Ovary (tissue), 3 donors: ENCODE measurements at regions not wholly inside any gene's neighbourhood (a gene's known extent, or its start where the extent isn't known, plus 50 kb on each side); places are given as distances from the start of the nearest gene placed in this dataset.

Experiments
- CTCF ChIP-seq, 3 donors: fragments of 450-650 bp in 2 of 3; fragments of 200-600 bp in 1 of 3; IDR thresholded peaks; one replicate each; pipeline versions ENCODE4 v1.5.1 to v1.8.0; 2016 to 2022; ENCODE audit warnings: antibody characterized with exemption in 3 of 3, mild to moderate bottlenecking in 1 of 3
- POLR2A ChIP-seq: fragments of 450-650 bp; IDR thresholded peaks from one replicate; pipeline ENCODE4 v1.6.1; 2017; ENCODE audit warnings: antibody characterized with exemption, mild to moderate bottlenecking, moderate library complexity
- donor health status: DM: no; HTN: no; CAD: no.

DNA sequence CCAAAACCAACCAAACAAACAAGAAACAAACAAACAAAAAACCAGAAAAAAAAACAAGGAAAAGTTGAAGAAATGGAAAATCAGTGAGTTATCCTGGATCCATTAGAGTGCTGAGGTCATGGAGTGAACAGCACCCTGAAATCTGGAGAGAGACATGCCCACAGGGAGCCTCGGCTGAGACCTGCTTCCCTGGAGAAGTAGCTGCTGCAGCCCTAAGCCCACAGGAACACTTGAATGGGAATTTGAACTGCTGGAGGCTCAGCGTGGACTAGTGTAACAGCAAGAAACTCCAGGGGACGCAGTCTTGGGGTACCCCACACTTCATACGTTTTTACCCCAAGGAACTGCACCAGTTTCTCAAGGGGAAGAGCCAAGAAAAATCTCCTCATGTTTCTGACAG lies 144.1 kb upstream of the UBE3A start:
- no peak for TF ChIP-seq CTCF (IDR thresholded peaks at IDR 0.05)
- TF ChIP-seq POLR2A, result no peak
